ENCODE measurements at regions not wholly inside any gene's neighbourhood (a gene's known extent, or its start where the extent isn't known, plus 50 kb on each side); places are given as distances from the start of the nearest gene placed in this dataset.

DNA sequence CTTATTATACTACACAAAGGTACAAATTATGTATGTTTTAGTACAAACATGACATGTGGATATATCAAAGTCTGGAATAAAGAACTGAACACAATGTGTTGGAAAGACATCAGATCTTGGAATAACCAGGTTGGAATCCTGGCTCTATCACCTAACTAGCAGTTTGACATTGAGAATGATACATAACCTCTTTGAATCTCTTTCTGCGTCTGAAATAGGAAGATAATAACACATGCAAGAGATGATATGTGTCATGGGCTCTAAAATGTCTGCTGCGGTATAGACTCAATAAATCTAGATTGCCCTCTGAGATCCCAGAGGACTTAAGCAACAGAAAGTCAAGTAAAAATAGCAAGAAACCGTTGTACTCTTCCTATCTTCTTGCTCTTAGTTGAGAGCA lies 66.8 kb upstream of the CCN2 start:
- DNase-seq (ENCODE audit: low spot score) = no peak
- TF ChIP-seq, protein P1, sequence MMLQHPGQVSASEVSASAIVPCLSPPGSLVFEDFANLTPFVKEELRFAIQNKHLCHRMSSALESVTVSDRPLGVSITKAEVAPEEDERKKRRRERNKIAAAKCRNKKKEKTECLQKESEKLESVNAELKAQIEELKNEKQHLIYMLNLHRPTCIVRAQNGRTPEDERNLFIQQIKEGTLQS (CRISPR knock-in tag; conservative IDR thresholded peaks at IDR 0.05) = no peak
- TF ChIP-seq, protein P2, sequence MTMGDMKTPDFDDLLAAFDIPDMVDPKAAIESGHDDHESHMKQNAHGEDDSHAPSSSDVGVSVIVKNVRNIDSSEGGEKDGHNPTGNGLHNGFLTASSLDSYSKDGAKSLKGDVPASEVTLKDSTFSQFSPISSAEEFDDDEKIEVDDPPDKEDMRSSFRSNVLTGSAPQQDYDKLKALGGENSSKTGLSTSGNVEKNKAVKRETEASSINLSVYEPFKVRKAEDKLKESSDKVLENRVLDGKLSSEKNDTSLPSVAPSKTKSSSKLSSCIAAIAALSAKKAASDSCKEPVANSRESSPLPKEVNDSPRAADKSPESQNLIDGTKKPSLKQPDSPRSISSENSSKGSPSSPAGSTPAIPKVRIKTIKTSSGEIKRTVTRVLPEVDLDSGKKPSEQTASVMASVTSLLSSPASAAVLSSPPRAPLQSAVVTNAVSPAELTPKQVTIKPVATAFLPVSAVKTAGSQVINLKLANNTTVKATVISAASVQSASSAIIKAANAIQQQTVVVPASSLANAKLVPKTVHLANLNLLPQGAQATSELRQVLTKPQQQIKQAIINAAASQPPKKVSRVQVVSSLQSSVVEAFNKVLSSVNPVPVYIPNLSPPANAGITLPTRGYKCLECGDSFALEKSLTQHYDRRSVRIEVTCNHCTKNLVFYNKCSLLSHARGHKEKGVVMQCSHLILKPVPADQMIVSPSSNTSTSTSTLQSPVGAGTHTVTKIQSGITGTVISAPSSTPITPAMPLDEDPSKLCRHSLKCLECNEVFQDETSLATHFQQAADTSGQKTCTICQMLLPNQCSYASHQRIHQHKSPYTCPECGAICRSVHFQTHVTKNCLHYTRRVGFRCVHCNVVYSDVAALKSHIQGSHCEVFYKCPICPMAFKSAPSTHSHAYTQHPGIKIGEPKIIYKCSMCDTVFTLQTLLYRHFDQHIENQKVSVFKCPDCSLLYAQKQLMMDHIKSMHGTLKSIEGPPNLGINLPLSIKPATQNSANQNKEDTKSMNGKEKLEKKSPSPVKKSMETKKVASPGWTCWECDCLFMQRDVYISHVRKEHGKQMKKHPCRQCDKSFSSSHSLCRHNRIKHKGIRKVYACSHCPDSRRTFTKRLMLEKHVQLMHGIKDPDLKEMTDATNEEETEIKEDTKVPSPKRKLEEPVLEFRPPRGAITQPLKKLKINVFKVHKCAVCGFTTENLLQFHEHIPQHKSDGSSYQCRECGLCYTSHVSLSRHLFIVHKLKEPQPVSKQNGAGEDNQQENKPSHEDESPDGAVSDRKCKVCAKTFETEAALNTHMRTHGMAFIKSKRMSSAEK (CRISPR knock-in tag; IDR thresholded peaks at IDR 0.05; ENCODE audit: borderline replicate concordance) = no peak
- TF ChIP-seq, protein P3, sequence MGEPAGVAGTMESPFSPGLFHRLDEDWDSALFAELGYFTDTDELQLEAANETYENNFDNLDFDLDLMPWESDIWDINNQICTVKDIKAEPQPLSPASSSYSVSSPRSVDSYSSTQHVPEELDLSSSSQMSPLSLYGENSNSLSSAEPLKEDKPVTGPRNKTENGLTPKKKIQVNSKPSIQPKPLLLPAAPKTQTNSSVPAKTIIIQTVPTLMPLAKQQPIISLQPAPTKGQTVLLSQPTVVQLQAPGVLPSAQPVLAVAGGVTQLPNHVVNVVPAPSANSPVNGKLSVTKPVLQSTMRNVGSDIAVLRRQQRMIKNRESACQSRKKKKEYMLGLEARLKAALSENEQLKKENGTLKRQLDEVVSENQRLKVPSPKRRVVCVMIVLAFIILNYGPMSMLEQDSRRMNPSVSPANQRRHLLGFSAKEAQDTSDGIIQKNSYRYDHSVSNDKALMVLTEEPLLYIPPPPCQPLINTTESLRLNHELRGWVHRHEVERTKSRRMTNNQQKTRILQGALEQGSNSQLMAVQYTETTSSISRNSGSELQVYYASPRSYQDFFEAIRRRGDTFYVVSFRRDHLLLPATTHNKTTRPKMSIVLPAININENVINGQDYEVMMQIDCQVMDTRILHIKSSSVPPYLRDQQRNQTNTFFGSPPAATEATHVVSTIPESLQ (CRISPR knock-in tag; IDR thresholded peaks at IDR 0.05) = no peak
- no peak for TF ChIP-seq MXD4 (CRISPR knock-in tag; IDR thresholded peaks at IDR 0.05; ENCODE audit: borderline replicate concordance)
- no peak overlapping the region for H3K4me3 Mint-ChIP-seq
- CTCF ChIA-PET = no interaction called here
- ATAC-seq = no peak
- POLR2A ChIA-PET = no interaction called here
- no peaks in the 10 kb centered on the region for H3K36me3 Mint-ChIP-seq
- no peak overlapping the region for H3K27ac Mint-ChIP-seq
- H3K9me3 Mint-ChIP-seq = no peaks in the 10 kb centered on the region
- no peaks in the 10 kb centered on the region for H3K27me3 Mint-ChIP-seq (ENCODE audit: low read depth)
- peaks cover 11% of the 10 kb centered on the region for H3K4me1 Mint-ChIP-seq

DNA sequence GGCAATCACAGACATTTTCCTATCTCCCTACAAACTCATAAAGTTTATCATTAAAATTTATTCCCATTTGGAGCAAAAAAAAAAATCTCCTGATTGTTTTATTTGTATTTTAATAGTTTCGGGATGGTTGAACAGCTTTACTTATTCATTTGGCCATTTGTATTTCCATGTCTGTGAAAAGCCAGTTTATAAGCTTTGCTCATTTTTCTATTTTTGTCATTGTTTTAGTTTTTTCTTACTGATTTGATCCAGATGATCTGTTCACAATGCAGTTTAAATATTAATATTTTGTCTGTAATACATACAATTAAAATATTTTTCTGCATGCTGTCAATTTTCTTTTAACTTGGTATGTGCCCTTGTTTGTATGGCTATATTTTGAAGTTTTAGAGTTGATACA lies 65.2 kb upstream of the CCN2 start:
- no peaks in the 10 kb centered on the region; the same call in 1 of the 2 replicates for H3K4me1 Mint-ChIP-seq
- no peak for TF ChIP-seq ZNF671 (CRISPR knock-in tag; IDR thresholded peaks at IDR 0.05)
- TF ChIP-seq SMAD3 (CRISPR knock-in tag; IDR thresholded peaks at IDR 0.05; ENCODE audit: borderline replicate concordance) = no peak
- TF ChIP-seq, protein P1 (CRISPR knock-in tag; conservative IDR thresholded peaks at IDR 0.05) = no peak
- no peak for TF ChIP-seq EMX1 (CRISPR knock-in tag; IDR thresholded peaks at IDR 0.05)
- TF ChIP-seq JAZF1 (CRISPR knock-in tag; IDR thresholded peaks at IDR 0.05) = no peak
- TF ChIP-seq GABPB1 (CRISPR knock-in tag; IDR thresholded peaks at IDR 0.05) = no peak
- TF ChIP-seq, protein P4, sequence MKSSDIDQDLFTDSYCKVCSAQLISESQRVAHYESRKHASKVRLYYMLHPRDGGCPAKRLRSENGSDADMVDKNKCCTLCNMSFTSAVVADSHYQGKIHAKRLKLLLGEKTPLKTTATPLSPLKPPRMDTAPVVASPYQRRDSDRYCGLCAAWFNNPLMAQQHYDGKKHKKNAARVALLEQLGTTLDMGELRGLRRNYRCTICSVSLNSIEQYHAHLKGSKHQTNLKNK (CRISPR knock-in tag; IDR thresholded peaks at IDR 0.05) = no peak
- TF ChIP-seq, protein P3 (CRISPR knock-in tag; IDR thresholded peaks at IDR 0.05) = no peak
- no peak for TF ChIP-seq NR1H2 (CRISPR knock-in tag; IDR thresholded peaks at IDR 0.05)
- no peak for TF ChIP-seq HMGA2 (CRISPR knock-in tag; IDR thresholded peaks at IDR 0.05)
- no peak for TF ChIP-seq SOX15 (CRISPR knock-in tag; IDR thresholded peaks at IDR 0.05)
- TF ChIP-seq ZNF232 (CRISPR knock-in tag; IDR thresholded peaks at IDR 0.05) = no peak
- no peak for TF ChIP-seq CREB1 (CRISPR knock-in tag; IDR thresholded peaks at IDR 0.05)
- TF ChIP-seq GRHL2 (CRISPR knock-in tag; IDR thresholded peaks at IDR 0.05; ENCODE audit: insufficient replicate concordance, severe bottlenecking) = no peak
- TF ChIP-seq CREM (CRISPR knock-in tag; IDR thresholded peaks at IDR 0.05) = no peak
- TF ChIP-seq, protein P5, sequence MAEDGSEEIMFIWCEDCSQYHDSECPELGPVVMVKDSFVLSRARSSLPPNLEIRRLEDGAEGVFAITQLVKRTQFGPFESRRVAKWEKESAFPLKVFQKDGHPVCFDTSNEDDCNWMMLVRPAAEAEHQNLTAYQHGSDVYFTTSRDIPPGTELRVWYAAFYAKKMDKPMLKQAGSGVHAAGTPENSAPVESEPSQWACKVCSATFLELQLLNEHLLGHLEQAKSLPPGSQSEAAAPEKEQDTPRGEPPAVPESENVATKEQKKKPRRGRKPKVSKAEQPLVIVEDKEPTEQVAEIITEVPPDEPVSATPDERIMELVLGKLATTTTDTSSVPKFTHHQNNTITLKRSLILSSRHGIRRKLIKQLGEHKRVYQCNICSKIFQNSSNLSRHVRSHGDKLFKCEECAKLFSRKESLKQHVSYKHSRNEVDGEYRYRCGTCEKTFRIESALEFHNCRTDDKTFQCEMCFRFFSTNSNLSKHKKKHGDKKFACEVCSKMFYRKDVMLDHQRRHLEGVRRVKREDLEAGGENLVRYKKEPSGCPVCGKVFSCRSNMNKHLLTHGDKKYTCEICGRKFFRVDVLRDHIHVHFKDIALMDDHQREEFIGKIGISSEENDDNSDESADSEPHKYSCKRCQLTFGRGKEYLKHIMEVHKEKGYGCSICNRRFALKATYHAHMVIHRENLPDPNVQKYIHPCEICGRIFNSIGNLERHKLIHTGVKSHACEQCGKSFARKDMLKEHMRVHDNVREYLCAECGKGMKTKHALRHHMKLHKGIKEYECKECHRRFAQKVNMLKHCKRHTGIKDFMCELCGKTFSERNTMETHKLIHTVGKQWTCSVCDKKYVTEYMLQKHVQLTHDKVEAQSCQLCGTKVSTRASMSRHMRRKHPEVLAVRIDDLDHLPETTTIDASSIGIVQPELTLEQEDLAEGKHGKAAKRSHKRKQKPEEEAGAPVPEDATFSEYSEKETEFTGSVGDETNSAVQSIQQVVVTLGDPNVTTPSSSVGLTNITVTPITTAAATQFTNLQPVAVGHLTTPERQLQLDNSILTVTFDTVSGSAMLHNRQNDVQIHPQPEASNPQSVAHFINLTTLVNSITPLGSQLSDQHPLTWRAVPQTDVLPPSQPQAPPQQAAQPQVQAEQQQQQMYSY (CRISPR knock-in tag; IDR thresholded peaks at IDR 0.05) = no peak
- TF ChIP-seq ZNF121 (CRISPR knock-in tag; IDR thresholded peaks at IDR 0.05) = no peak
- TF ChIP-seq ZNF219 (CRISPR knock-in tag; IDR thresholded peaks at IDR 0.05; ENCODE audit: borderline replicate concordance) = no peak
- TF ChIP-seq TCF7 (CRISPR knock-in tag; IDR thresholded peaks at IDR 0.05; ENCODE audit: low read depth) = no peak
- no peak overlapping the region for H3K27ac Mint-ChIP-seq
- no peaks in the 10 kb centered on the region for H3K9me3 Mint-ChIP-seq
- ATAC-seq (no peak), DNase-seq (ENCODE audit: low spot score) (no peak)
- ChIA-PET POLR2A (no interaction called here), CTCF (no interaction called here)
- no peaks in the 10 kb centered on the region for H3K27me3 Mint-ChIP-seq (ENCODE audit: low read depth)
- H3K36me3 Mint-ChIP-seq = no peaks in the 10 kb centered on the region
- no peak overlapping the region for H3K4me3 Mint-ChIP-seq
